Gastrocnemius medialis (tissue), 4 donors: ENCODE measurements at regions not wholly inside any gene's neighbourhood (a gene's known extent, or its start where the extent isn't known, plus 50 kb on each side); places are given as distances from the start of the nearest gene placed in this dataset.

ENCODE experiments used
- ATAC-seq, 2 donors: fragments of 150-250 bp; one replicate each; pipeline ENCODE4 v1.9.1; 2016
- DNase-seq, 2 donors: peaks; one replicate each; pipeline ENCODE4 v3.0.0-alpha.2; 2019
- H3K27ac ChIP-seq, 4 donors: fragments of 200-600 bp; sonication (generic); 1 replicate in 1 of 4; 2 replicates in 3 of 4; pipeline ENCODE4 v1.5.1; 2016 to 2018; ENCODE audit warnings: mild to moderate bottlenecking in 2 of 4, moderate library complexity in 1 of 4
- H3K27me3 ChIP-seq, 3 donors: fragments of 200-600 bp; sonication (generic) in 2 of 3; 1 replicate in 1 of 3; 2 replicates in 2 of 3; pipeline versions ENCODE4 v1.5.1 to v1.6.0; 2016 to 2019; ENCODE audit warnings: mild to moderate bottlenecking in 1 of 3, moderate library complexity in 1 of 3
- H3K36me3 ChIP-seq, 2 donors: fragments of 200-600 bp; sonication (generic) in 1 of 2; one replicate each; pipeline ENCODE4 v1.5.1; 2017 to 2018
- H3K4me1 ChIP-seq, 2 donors: fragments of 200-600 bp; sonication (generic) in 1 of 2; one replicate each; pipeline ENCODE4 v1.5.1; 2016 to 2017; ENCODE audit warnings: mild to moderate bottlenecking in 2 of 2
- H3K4me3 ChIP-seq, 4 donors: fragments of 200-600 bp; sonication (generic) in 3 of 4; 1 replicate in 1 of 4; 2 replicates in 3 of 4; pipeline ENCODE4 v1.5.1; 2016 to 2019; ENCODE audit warnings: mild to moderate bottlenecking in 2 of 4
- H3K9me3 ChIP-seq, 3 donors: fragments of 200-600 bp; sonication (generic) in 2 of 3; 1 replicate in 1 of 3; 2 replicates in 2 of 3; pipeline ENCODE4 v1.5.1; 2016 to 2019
- POLR2A ChIP-seq, 2 donors: fragments of 450-650 bp; IDR thresholded peaks; one replicate each; pipeline ENCODE4 v1.6.1; 2017; ENCODE audit warnings: antibody characterized with exemption in 2 of 2, mild to moderate bottlenecking in 2 of 2, moderate library complexity in 2 of 2
- in situ Hi-C, 4 donors: fragments of 200-750 bp; cut with MboI; loops; one replicate each; pipeline versions ENCODE4 v1.15.0 to v1.8.0; 2017; ENCODE audit warnings: low sequenced_read_pairs in 4 of 4
- intact Hi-C: fragments of 100-400 bp; cut with DNase I; formaldehyde crosslinking; loops from one replicate; pipeline ENCODE4 v1.15.1; 2023; ENCODE audit warnings: low total_unique reads
- TF ChIP-seq, protein P1 (sequence below), 5 experiments: fragments of 450-650 bp in 3 of 5; fragments of 200-600 bp in 2 of 5; sonication (generic) in 2 of 5; IDR thresholded peaks in 4 of 5; conservative IDR thresholded peaks in 1 of 5; 1 replicate in 4 of 5; 2 replicates in 1 of 5; pipeline ENCODE4 v1.5.1; 2016 to 2019; ENCODE audit warnings: antibody characterized with exemption in 5 of 5, mild to moderate bottlenecking in 3 of 5, moderate library complexity in 3 of 5

DNA sequence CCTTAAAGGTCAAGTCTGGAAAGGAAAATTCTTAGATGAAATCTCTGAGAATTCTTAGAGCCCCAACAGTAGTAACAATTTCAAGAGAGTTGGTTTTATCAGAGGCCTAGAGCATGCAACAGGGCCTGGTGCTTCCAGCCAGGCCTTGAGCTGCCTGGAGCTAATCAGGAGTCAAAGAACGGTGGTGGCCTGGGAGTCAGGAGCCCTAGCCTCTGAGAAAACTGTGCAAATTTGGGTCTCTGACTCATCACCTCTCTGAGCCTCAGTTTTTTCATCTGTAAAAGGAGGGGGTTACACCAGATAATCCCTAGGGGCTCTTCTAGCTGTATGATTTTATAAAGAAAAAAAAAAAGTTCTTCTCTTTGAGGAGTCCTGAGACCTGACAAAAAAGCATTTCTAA, 227.3 kb upstream of the RPL38 start:
- Histone ChIP-seq H3K27ac (no peak overlapping the region), H3K27me3 (peaks cover 0 to 9% (median 8%) of the 10 kb centered on the region in 3 donors)
- in situ Hi-C loops, result no loop called here

DNA sequence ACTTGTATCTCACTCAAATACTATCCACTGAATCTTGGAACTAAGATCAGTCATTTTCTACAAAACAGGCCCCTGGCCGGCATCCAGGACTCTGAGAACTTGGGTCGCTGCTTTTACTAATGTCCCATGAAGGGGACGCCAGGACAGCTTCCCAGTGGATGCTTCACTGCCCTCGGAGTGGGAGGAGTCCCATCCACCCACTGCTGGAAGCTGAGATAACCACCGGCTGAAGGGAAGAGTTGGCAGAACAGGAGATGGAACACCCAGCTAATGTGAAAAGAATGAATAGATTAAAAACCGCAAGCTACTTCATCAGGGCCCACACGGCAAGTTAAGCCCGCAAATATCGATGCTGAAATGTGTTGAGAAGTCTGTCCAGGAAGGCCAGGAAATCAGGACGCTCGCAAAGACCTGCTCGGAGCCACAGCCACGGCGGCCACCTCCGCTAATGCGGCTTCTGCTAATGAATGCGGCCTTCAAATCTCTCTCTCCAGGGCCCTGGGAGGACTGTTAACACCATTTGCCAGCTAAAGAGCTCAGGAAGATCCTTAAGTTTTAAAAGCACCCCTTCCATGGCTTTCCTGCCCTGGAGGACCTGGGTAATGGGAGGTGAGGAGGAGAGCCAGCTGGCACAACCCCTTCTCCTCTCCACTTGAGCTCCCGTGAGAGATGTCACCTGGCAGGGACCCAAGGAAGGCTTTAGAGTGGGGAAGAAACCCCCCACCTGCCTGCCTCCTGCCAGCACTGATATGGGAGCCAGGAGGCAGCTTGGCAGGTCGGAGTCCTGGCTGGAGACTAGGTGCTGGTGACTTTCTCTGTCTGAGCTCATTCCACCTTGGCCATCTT, 226.6 kb upstream of the RPL38 start:
- DNase-seq (no peak), ATAC-seq (no peak)
- in situ Hi-C loops (no loop called here), intact Hi-C loops (no loop called here)
- no peaks in the 10 kb centered on the region for H3K4me1 ChIP-seq
- no peaks in the 10 kb centered on the region for H3K36me3 ChIP-seq
- H3K9me3 ChIP-seq, result no peaks in the 10 kb centered on the region
- H3K4me3 ChIP-seq, result no peak overlapping the region
- peaks cover 0 to 9% (median 8%) of the 10 kb centered on the region in 3 donors for H3K27me3 ChIP-seq
- TF ChIP-seq POLR2A (IDR thresholded peaks at IDR 0.05), result no peak
- TF ChIP-seq, protein P1, sequence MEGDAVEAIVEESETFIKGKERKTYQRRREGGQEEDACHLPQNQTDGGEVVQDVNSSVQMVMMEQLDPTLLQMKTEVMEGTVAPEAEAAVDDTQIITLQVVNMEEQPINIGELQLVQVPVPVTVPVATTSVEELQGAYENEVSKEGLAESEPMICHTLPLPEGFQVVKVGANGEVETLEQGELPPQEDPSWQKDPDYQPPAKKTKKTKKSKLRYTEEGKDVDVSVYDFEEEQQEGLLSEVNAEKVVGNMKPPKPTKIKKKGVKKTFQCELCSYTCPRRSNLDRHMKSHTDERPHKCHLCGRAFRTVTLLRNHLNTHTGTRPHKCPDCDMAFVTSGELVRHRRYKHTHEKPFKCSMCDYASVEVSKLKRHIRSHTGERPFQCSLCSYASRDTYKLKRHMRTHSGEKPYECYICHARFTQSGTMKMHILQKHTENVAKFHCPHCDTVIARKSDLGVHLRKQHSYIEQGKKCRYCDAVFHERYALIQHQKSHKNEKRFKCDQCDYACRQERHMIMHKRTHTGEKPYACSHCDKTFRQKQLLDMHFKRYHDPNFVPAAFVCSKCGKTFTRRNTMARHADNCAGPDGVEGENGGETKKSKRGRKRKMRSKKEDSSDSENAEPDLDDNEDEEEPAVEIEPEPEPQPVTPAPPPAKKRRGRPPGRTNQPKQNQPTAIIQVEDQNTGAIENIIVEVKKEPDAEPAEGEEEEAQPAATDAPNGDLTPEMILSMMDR (IDR thresholded peaks at IDR 0.05 in 4 of 5, conservative IDR thresholded peaks at IDR 0.05 in 1 of 5), result no peak
- H3K27ac ChIP-seq, result no peak overlapping the region

More for the DNA sequence above, 227.3 kb upstream of the RPL38 start:
- no peaks in the 10 kb centered on the region for H3K36me3 ChIP-seq
- no peak for ATAC-seq
- no peaks in the 10 kb centered on the region for H3K4me1 ChIP-seq
- H3K9me3 ChIP-seq, result no peaks in the 10 kb centered on the region
- no peak for DNase-seq
- no peak overlapping the region for H3K4me3 ChIP-seq
- intact Hi-C loops, result no loop called here
- no peak for TF ChIP-seq POLR2A (IDR thresholded peaks at IDR 0.05)
- TF ChIP-seq, protein P1 (IDR thresholded peaks at IDR 0.05 in 4 of 5, conservative IDR thresholded peaks at IDR 0.05 in 1 of 5), result no peak

DNA sequence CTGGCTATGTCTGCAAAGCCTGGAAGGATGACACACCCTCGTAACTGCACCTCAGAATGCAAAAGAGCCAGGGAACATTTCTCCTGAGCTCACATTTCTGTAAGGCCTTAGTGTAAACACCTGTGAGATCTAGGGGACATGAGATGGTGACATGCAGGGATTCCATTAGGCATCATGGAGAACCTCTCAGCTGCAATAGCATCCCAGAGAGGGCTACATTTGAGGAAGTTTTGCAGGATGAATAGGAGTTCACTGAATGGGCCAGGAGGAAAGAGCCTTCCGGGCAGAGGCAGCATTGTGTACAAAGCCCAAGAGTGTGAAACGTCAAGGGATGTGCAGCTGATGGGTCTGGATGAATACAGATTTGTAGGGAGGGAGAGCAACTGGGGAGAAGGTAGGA, 223.0 kb upstream of the RPL38 start:
- in situ Hi-C loops (no loop called here), intact Hi-C loops (no loop called here)
- Histone ChIP-seq H3K27ac (no peak overlapping the region), H3K4me3 (no peak overlapping the region), H3K36me3 (no peaks in the 10 kb centered on the region), H3K9me3 (no peaks in the 10 kb centered on the region), H3K27me3 (peaks cover 0 to 9% (median 8%) of the 10 kb centered on the region in 3 donors), H3K4me1 (no peaks in the 10 kb centered on the region)
- DNase-seq (no peak), ATAC-seq (no peak)
- TF ChIP-seq POLR2A (IDR thresholded peaks at IDR 0.05), result no peak
- TF ChIP-seq, protein P1 (IDR thresholded peaks at IDR 0.05 in 4 of 5, conservative IDR thresholded peaks at IDR 0.05 in 1 of 5), result no peak

DNA sequence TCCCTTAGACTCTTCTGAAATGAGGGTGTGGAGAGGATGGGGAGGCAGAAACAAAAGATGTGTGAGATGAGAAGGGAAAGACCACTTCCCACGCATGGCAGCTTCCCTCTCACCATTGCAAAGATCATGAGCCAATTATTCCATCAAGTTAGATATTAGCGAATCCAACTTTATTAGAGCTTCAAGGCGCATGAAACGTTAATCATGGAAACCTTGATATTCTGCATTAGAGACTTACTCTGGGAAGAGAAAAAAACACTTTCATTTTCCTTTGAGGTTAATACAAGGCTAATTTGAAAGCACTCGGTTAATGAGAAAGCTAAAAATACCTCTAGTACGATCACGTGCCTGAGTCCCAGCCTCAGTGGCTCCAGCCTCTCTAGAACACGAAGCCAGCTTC, 220.6 kb upstream of the RPL38 start:
- H3K27ac ChIP-seq, result no peak overlapping the region
- in situ Hi-C loops, result no loop called here
- ATAC-seq (no peak), DNase-seq (no peak)
- TF ChIP-seq, protein P1 (IDR thresholded peaks at IDR 0.05 in 4 of 5, conservative IDR thresholded peaks at IDR 0.05 in 1 of 5), result no peak
- no peak for TF ChIP-seq POLR2A (IDR thresholded peaks at IDR 0.05)
- intact Hi-C loops, result no loop called here
- no peaks in the 10 kb centered on the region for H3K4me1 ChIP-seq
- H3K27me3 ChIP-seq, result peaks cover 0 to 8% (median 2%) of the 10 kb centered on the region in 3 donors
- H3K9me3 ChIP-seq, result no peaks in the 10 kb centered on the region
- H3K4me3 ChIP-seq, result no peak overlapping the region
- H3K36me3 ChIP-seq, result no peaks in the 10 kb centered on the region
